Fibroblast of villous mesenchyme (primary cell): ENCODE measurements at regions not wholly inside any gene's neighbourhood (a gene's known extent, or its start where the extent isn't known, plus 50 kb on each side); places are given as distances from the start of the nearest gene placed in this dataset.

Experiments used
- DNase-seq: peaks from one replicate; pipeline ENCODE4 v3.0.0-alpha.2; 2010; ENCODE audit warnings: low read depth
- H3K4me3 ChIP-seq: 2 replicates; pipeline ENCODE4 v1.5.1; 2011; ENCODE audit warnings: low read depth, mild to moderate bottlenecking, low read length
- TF ChIP-seq, protein P1 (sequence below): IDR thresholded peaks from 2 replicates; pipeline ENCODE4 v1.5.1; 2012; ENCODE audit warnings: low read depth, mild to moderate bottlenecking, low read length; ENCODE audit not compliant: insufficient read depth

- DNase-seq: no peak
- no peak overlapping the region for H3K4me3 ChIP-seq
- TF ChIP-seq, protein P1, sequence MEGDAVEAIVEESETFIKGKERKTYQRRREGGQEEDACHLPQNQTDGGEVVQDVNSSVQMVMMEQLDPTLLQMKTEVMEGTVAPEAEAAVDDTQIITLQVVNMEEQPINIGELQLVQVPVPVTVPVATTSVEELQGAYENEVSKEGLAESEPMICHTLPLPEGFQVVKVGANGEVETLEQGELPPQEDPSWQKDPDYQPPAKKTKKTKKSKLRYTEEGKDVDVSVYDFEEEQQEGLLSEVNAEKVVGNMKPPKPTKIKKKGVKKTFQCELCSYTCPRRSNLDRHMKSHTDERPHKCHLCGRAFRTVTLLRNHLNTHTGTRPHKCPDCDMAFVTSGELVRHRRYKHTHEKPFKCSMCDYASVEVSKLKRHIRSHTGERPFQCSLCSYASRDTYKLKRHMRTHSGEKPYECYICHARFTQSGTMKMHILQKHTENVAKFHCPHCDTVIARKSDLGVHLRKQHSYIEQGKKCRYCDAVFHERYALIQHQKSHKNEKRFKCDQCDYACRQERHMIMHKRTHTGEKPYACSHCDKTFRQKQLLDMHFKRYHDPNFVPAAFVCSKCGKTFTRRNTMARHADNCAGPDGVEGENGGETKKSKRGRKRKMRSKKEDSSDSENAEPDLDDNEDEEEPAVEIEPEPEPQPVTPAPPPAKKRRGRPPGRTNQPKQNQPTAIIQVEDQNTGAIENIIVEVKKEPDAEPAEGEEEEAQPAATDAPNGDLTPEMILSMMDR: no peak
Observed at GRCh38 chr11:25992294-25992693, 339.6 kb upstream of the ANO3 start.

- no peak for DNase-seq
- H3K4me3 ChIP-seq: no peak overlapping the region
- TF ChIP-seq, protein P1: no peak
Observed at GRCh38 chr11:25993016-25993415, 338.9 kb upstream of the ANO3 start.

DNA sequence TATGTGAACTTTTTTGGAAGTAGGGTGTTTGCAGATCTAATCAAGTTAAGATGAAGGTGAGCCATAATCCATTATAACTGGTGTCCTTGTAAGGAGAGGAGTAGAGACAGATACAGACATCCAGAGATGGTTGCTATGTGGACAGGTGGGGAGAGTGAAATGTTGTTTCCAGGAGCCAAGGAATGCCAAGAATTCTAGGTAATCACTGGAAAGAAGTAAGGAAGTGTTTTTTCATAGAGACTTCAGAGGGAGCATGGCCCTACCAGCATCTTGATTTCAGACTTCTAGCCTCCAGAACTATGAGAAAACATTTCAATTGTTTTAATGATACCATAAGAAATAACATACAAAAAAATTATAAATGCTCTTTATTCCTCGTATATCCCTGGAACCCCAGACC, 320.5 kb upstream of the ANO3 start:
- DNase-seq: no peak
- TF ChIP-seq, protein P1: no peak
- H3K4me3 ChIP-seq: no peak overlapping the region

DNA sequence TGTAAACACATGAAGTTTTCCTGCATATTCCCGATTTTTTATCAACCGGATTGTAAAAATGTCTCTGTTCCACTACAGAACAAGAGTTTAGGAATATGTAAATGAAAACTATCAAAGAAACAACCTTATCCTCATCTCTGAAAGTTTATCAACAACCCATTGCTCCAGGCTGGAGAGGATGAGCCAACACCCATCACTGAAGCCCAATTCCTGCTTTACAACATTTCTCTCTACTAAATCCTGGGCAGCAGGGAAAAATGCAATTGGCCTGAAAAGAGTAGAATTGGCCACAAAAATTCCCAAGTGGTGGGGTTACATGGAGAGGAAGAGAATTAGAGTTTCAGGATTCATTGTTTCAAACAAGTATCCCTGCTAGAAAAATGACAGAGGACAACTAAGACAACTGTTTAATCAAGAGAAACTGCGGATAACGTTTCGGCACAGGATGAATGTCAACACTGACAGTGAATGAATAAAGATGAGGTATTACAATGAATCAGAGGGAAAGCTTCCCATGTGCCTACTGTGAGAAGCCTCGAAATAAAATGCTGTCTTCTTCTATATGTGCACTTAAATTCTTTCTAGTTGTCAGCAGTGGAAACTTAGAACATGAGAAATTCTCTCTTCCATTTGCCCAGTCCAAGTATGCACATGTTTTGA, 317.3 kb upstream of the ANO3 start:
- TF ChIP-seq, protein P1: no peak
- H3K4me3 ChIP-seq: no peak overlapping the region
- no peak for DNase-seq

GRCh38 chr11:26017322-26017860, 314.5 kb upstream of the ANO3 start:
- TF ChIP-seq, protein P1: no peak
- no peak overlapping the region for H3K4me3 ChIP-seq
- DNase-seq: no peak

GRCh38 chr11:26017903-26018302, 314.0 kb upstream of the ANO3 start:
- H3K4me3 ChIP-seq: no peak overlapping the region
- TF ChIP-seq, protein P1: no peak

GRCh38 chr11:26018336-26018735, 313.6 kb upstream of the ANO3 start:
- TF ChIP-seq, protein P1: no peak
- H3K4me3 ChIP-seq: no peak overlapping the region
- no peak for DNase-seq

More at GRCh38 chr11:26017903-26018302, 314.0 kb upstream of the ANO3 start:
- no peak for DNase-seq
